Ectodermal cell (in vitro differentiated cells): ENCODE measurements at regions not wholly inside any gene's neighbourhood (a gene's known extent, or its start where the extent isn't known, plus 50 kb on each side); places are given as distances from the start of the nearest gene placed in this dataset.

Source experiments
- H3K27ac ChIP-seq: 2 replicates; pipeline ENCODE4 v1.7.0; 2013; ENCODE audit warnings: mild to moderate bottlenecking, low read depth, low read length; ENCODE audit not compliant: insufficient read depth, poor library complexity, severe bottlenecking
- H3K27me3 ChIP-seq: 2 replicates; pipeline ENCODE4 v1.7.0; 2013; ENCODE audit warnings: mild to moderate bottlenecking, low read length; ENCODE audit not compliant: insufficient read depth, control insufficient read depth, poor library complexity, severe bottlenecking
- H3K36me3 ChIP-seq: one replicate; pipeline ENCODE4 v1.7.0; 2013; ENCODE audit warnings: low read length; ENCODE audit not compliant: control insufficient read depth, insufficient read depth
- H3K4me1 ChIP-seq: one replicate; pipeline ENCODE4 v1.7.0; 2013; ENCODE audit warnings: low read length; ENCODE audit not compliant: control insufficient read depth, insufficient read depth
- H3K4me3 ChIP-seq: 2 replicates; pipeline ENCODE4 v1.7.0; 2013; ENCODE audit warnings: low read depth, low read length, control low read depth; ENCODE audit not compliant: insufficient read depth
- H3K9me3 ChIP-seq: 2 replicates; pipeline ENCODE4 v1.7.0; 2013; ENCODE audit warnings: mild to moderate bottlenecking, low read length, moderate library complexity; ENCODE audit not compliant: control insufficient read depth
- WGBS, 2 experiments: methylation state at CpG; one replicate each; pipeline ENCODE4 v1.1.7; 2013; ENCODE audit warnings: missing lambda C conversion rate in 2 of 2; 5-methylcytosine and 5-hydroxymethylcytosine counted together

GRCh38 chr14:96978525-96979272 is 181.5 kb downstream of the VRK1 start:
- Histone ChIP-seq H3K4me1 (no peaks in the 10 kb centered on the region), H3K9me3 (no peaks in the 10 kb centered on the region), H3K27me3 (no peaks in the 10 kb centered on the region), H3K27ac (no peak overlapping the region), H3K4me3 (no peak overlapping the region), H3K36me3 (no peaks in the 10 kb centered on the region)
- 83 to 89% methylated on average over 3 to 4 of the region's 4 CpGs for WGBS, 2 experiments

GRCh38 chr14:96979611-96980074 is 182.5 kb downstream of the VRK1 start:
- Histone ChIP-seq H3K4me3 (no peak overlapping the region), H3K36me3 (no peaks in the 10 kb centered on the region), H3K4me1 (no peaks in the 10 kb centered on the region), H3K9me3 (no peaks in the 10 kb centered on the region), H3K27ac (no peak overlapping the region), H3K27me3 (no peaks in the 10 kb centered on the region)
- 92 to 94% methylated on average over 12 of the region's 12 CpGs for WGBS, 2 experiments

DNA sequence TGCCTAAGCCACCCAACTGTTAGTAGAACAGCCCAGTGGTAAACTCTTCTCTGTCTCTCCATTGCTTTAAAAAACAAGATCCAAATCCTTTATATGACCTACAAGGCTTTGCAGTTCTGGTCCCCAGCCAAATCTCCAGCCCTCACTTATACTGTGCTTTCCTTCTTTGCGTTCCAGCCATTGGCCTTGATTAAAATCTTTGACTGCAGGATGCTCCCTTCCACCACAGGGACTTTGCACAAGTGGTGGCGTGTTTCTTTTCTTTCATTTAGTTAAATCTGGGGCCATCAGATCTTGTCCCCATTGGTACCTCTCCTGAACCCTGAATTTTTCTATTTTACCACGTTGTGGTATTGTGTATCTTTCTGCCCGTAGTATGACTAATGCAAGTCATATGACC is 183.7 kb downstream of the VRK1 start:
- 57 to 65% methylated on average over 4 of the region's 4 CpGs for WGBS, 2 experiments

GRCh38 chr14:96986256-96987085 is 189.3 kb downstream of the VRK1 start:
- Histone ChIP-seq H3K27ac (no peak overlapping the region), H3K4me1 (peaks cover 7% of the 10 kb centered on the region)
- 89% methylated on average over 5 of the region's 6 CpGs for WGBS, 2 experiments

More for the DNA sequence above, 183.7 kb downstream of the VRK1 start:
- H3K36me3 ChIP-seq, result no peaks in the 10 kb centered on the region
- no peaks in the 10 kb centered on the region for H3K27me3 ChIP-seq
- H3K27ac ChIP-seq, result no peak overlapping the region
- no peak overlapping the region for H3K4me3 ChIP-seq
- H3K9me3 ChIP-seq, result no peaks in the 10 kb centered on the region
- H3K4me1 ChIP-seq, result no peaks in the 10 kb centered on the region

DNA sequence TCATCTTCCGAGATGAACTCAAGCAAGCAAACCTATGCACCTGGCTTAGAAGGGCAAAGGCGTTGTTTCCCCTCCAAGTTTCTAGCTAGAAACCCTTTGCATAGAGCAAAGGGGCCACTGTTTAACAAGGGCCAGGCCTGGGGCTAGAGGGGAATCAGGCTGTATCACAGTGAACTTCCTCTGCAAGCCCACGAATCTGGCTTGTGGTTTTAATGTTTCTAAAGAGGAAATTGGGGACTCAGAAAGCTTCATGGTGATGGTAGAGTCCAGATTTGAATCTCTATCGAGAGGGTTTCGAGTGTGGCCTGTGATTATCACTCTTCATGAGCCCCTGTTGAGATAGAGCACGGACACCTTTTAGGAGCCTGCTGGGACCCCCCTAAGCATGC is 189.9 kb downstream of the VRK1 start:
- Histone ChIP-seq H3K36me3 (no peaks in the 10 kb centered on the region), H3K4me3 (no peak overlapping the region), H3K4me1 (peaks cover 7% of the 10 kb centered on the region), H3K9me3 (no peaks in the 10 kb centered on the region), H3K27me3 (no peaks in the 10 kb centered on the region), H3K27ac (no peak overlapping the region)
- WGBS, 2 experiments, result 87 to 92% methylated on average over 6 of the region's 6 CpGs

More at GRCh38 chr14:96986256-96987085, 189.3 kb downstream of the VRK1 start:
- no peaks in the 10 kb centered on the region for H3K27me3 ChIP-seq
- H3K9me3 ChIP-seq, result no peaks in the 10 kb centered on the region
- H3K4me3 ChIP-seq, result no peak overlapping the region
- H3K36me3 ChIP-seq, result no peaks in the 10 kb centered on the region

- H3K27me3 ChIP-seq, result no peaks in the 10 kb centered on the region
- H3K4me1 ChIP-seq, result peaks cover 7% of the 10 kb centered on the region
- no peak overlapping the region for H3K4me3 ChIP-seq
- 92 to 98% methylated on average over 3 of the region's 3 CpGs for WGBS, 2 experiments
- H3K9me3 ChIP-seq, result no peaks in the 10 kb centered on the region
- H3K36me3 ChIP-seq, result no peaks in the 10 kb centered on the region
- H3K27ac ChIP-seq, result no peak overlapping the region
These were observed 190.6 kb downstream of the VRK1 start for GRCh38 chr14:96987771-96988170.

DNA sequence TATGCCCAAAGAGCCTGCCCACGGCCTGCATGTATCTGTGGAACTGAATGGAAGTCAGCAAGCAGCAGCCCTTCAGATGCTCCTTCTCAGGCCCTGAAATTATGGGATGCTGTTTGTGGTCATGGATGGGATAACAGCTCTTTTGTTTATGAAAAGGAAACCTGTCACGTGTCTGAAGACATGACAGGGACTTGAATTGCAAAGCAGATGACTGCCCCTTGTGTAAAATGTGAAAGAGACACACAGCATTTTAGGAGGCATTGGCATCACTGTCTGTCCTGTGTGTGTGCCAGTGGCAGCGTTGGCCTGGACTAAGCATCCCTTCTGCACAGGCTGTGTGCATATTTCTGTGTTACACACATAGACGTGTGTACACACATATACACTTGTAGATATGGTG is 192.1 kb downstream of the VRK1 start:
- Histone ChIP-seq H3K27ac (no peak overlapping the region), H3K4me3 (no peak overlapping the region)
- WGBS, 2 experiments, result 88 to 89% methylated on average over 4 of the region's 4 CpGs

GRCh38 chr14:96991226-96991625 is 194.0 kb downstream of the VRK1 start:
- 87 to 92% methylated on average over 2 of the region's 2 CpGs for whole genome bisulfite sequencing, 2 experiments

More for the DNA sequence above, 192.1 kb downstream of the VRK1 start:
- Histone ChIP-seq H3K9me3 (no peaks in the 10 kb centered on the region), H3K4me1 (peaks cover 7% of the 10 kb centered on the region), H3K27me3 (no peaks in the 10 kb centered on the region), H3K36me3 (no peaks in the 10 kb centered on the region)

DNA sequence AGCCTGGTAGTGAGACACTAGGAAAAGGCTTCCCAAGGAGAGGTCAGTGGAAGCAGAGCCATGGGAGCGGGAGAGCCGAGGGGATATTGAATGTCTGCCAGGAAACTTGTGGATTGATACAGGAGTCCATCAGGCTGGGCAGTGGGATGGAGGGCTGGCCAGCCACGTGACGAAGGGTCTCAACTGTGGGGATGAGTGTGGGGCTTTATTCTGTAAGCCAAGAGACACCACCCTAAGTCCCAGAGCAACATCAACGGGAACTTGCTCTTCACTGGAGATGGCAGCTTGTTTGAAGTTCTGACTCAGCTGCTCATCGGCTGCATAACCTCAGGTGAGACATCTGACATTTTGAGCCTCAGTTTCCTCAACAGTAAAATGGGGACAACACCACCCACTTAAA is 197.8 kb downstream of the VRK1 start:
- WGBS, 2 experiments, result 94 to 95% methylated on average over 6 of the region's 6 CpGs
- no peaks in the 10 kb centered on the region for H3K27me3 ChIP-seq
- H3K27ac ChIP-seq, result no peak overlapping the region
- no peaks in the 10 kb centered on the region for H3K4me1 ChIP-seq
- H3K4me3 ChIP-seq, result no peak overlapping the region
- no peaks in the 10 kb centered on the region for H3K36me3 ChIP-seq
- H3K9me3 ChIP-seq, result no peaks in the 10 kb centered on the region

More at GRCh38 chr14:96991226-96991625, 194.0 kb downstream of the VRK1 start:
- Histone ChIP-seq H3K27ac (no peak overlapping the region), H3K4me1 (peaks cover 7% of the 10 kb centered on the region), H3K9me3 (no peaks in the 10 kb centered on the region), H3K36me3 (no peaks in the 10 kb centered on the region), H3K27me3 (no peaks in the 10 kb centered on the region), H3K4me3 (no peak overlapping the region)

DNA sequence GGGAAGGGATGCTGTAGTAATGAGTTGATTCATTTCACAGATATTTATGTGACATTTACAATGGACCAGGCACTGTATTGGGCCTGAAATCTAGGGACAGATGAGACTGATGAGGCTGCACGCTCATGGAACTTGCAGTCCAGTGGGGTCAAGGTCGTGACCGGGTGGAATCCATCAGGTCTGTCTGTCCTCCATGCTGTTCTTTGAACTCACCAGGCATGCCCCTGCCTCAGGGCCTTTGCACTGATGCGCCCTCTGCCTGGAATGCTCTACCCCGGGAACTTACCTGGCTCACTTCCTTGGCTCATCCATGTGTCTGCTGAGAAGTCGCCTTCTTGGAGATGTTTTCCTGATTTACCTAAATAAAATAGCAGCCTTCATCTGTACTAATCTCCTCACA is 200.1 kb downstream of the VRK1 start:
- Histone ChIP-seq H3K27ac (no peak overlapping the region), H3K36me3 (no peaks in the 10 kb centered on the region), H3K4me3 (no peak overlapping the region), H3K4me1 (no peaks in the 10 kb centered on the region), H3K9me3 (no peaks in the 10 kb centered on the region), H3K27me3 (no peaks in the 10 kb centered on the region)
- WGBS, 2 experiments, result 95 to 97% methylated on average over 6 of the region's 6 CpGs
